ENCODE measurements at regions not wholly inside any gene's neighbourhood (a gene's known extent, or its start where the extent isn't known, plus 50 kb on each side); places are given as distances from the start of the nearest gene placed in this dataset.

- no peak overlapping the region for H2BK12ac ChIP-seq (ENCODE audit: low read depth, low read length)
- H3K23me2 ChIP-seq (ENCODE audit: low read depth, low read length) = no peaks in the 10 kb centered on the region
- H3K4ac ChIP-seq (replicated peaks; ENCODE audit: insufficient read length, low read depth, low read length) = no peak overlapping the region
- H3K79me1 ChIP-seq (ENCODE audit: low read depth, low read length) = no peaks in the 10 kb centered on the region
- H3K4me3 ChIP-seq (ENCODE audit: extremely low read depth in 1 of 4, insufficient read depth in 2 of 4, low read depth in 3 of 4, low read length in 4 of 4) = no peak overlapping the region
- H3K4me1 ChIP-seq (replicated peaks in 1 of 4; ENCODE audit: control insufficient read depth in 3 of 4, insufficient read depth in 4 of 4, low read length in 3 of 4) = no peaks in the 10 kb centered on the region
- ChIA-PET CTCF (ENCODE audit: partially characterized antibody) (no interaction called here), POLR2A (ENCODE audit: partially characterized antibody) (no interaction called here)
- H2BK5ac ChIP-seq (ENCODE audit: low read depth, low read length) = no peak overlapping the region
- no peak overlapping the region for H2AK5ac ChIP-seq (ENCODE audit: low read depth, low read length)
- H3K9ac ChIP-seq (replicated peaks in 1 of 4; ENCODE audit: extremely low read depth in 1 of 4, low read depth in 3 of 4, low read length in 3 of 4) = no peak overlapping the region
- no peak overlapping the region for H3K14ac ChIP-seq (ENCODE audit: insufficient read length)
- no peaks in the 10 kb centered on the region for H3K9me3 ChIP-seq (ENCODE audit: insufficient read depth in 2 of 2, low read depth in 1 of 2, low read length in 1 of 2)
- no peak overlapping the region for H3K56ac ChIP-seq (replicated peaks; ENCODE audit: insufficient read length, low read depth, low read length)
- no peaks in the 10 kb centered on the region for H3K36me3 ChIP-seq (ENCODE audit: control insufficient read depth in 2 of 4, insufficient read depth in 4 of 4, low read length in 3 of 4)
- H3K23ac ChIP-seq (ENCODE audit: insufficient read length) = no peak overlapping the region
- no peak overlapping the region for H4K91ac ChIP-seq (replicated peaks; ENCODE audit: insufficient read length, low read length)
- H3K27ac ChIP-seq (ENCODE audit: low read depth, low read length) = no peak overlapping the region
- DNase-seq (ENCODE audit: low read depth in 1 of 2, low spot score in 2 of 2) (no peak), FAIRE-seq (no peak)
- no peaks in the 10 kb centered on the region for H3K27me3 ChIP-seq (replicated peaks in 1 of 4; ENCODE audit: control insufficient read depth in 3 of 4, extremely low read depth in 1 of 4, insufficient read depth in 3 of 4, low read length in 3 of 4)
- no peak overlapping the region for H2BK120ac ChIP-seq (replicated peaks; ENCODE audit: low read depth, low read length)
- 94% methylated on average over 2 of the region's 2 CpGs; no CpG with 5 or more reads in 1 of the 2 experiments for WGBS, 2 experiments (ENCODE audit: extremely low coverage in 1 of 2, insufficient coverage in 1 of 2, insufficient read length in 1 of 2, insufficient replicate concordance in 2 of 2, low coverage in 1 of 2, low lambda C conversion rate in 2 of 2, missing lambda C conversion rate in 1 of 2)
- H2BK20ac ChIP-seq (ENCODE audit: low read length) = no peak overlapping the region
- H4K5ac ChIP-seq (ENCODE audit: insufficient read length, low read depth, low read length) = no peak overlapping the region
- no peak overlapping the region for H3K4me2 ChIP-seq (ENCODE audit: insufficient read depth in 1 of 2, low read depth in 2 of 2, low read length in 2 of 2)
- no peak overlapping the region for H4K8ac ChIP-seq (ENCODE audit: extremely low read depth, insufficient read depth, low read length)
- H3K79me2 ChIP-seq (ENCODE audit: control insufficient read depth in 1 of 2, insufficient read depth in 2 of 2, low read length in 2 of 2) = no peaks in the 10 kb centered on the region
- H2BK15ac ChIP-seq (ENCODE audit: low read length) = no peak overlapping the region
- H2AFZ ChIP-seq (ENCODE audit: low read length) = no peak overlapping the region
- no peaks in the 10 kb centered on the region for H4K20me1 ChIP-seq (replicated peaks in 1 of 2; ENCODE audit: control insufficient read depth in 1 of 2, insufficient read depth in 2 of 2, low read length in 2 of 2)
- no peak overlapping the region for H3K18ac ChIP-seq (ENCODE audit: extremely low read depth, low read length)
- TF ChIP-seq SUZ12 (IDR thresholded peaks at IDR 0.05; ENCODE audit: low read length) (no peak), CTCF (IDR thresholded peaks at IDR 0.05; ENCODE audit: control extremely low read depth in 1 of 3, insufficient read depth in 1 of 3, low read depth in 1 of 3, low read length in 3 of 3) (no peak), NRF1 (IDR thresholded peaks at IDR 0.05; ENCODE audit: low read depth, low read length) (no peak), PHF8 (conservative IDR thresholded peaks at IDR 0.05; ENCODE audit: low read depth, low read length) (no peak), YY1 (IDR thresholded peaks at IDR 0.05; ENCODE audit: low read depth, low read length) (no peak), MAFK (IDR thresholded peaks at IDR 0.05; ENCODE audit: low read depth, low read length) (no peak), HDAC2 (IDR thresholded peaks at IDR 0.05; ENCODE audit: borderline replicate concordance in 1 of 2, low read depth in 2 of 2, low read length in 2 of 2) (no peak), FOSL1 (IDR thresholded peaks at IDR 0.05; ENCODE audit: insufficient read depth, low read depth, low read length) (no peak), MAX (IDR thresholded peaks at IDR 0.05) (no peak), NANOG (IDR thresholded peaks at IDR 0.05; ENCODE audit: insufficient read depth, low read depth, low read length, poor library complexity, severe bottlenecking) (no peak), TAF7 (optimal IDR thresholded peaks at IDR 0.05; ENCODE audit: borderline replicate concordance, low read depth, low read length) (no peak), CHD2 (IDR thresholded peaks at IDR 0.05; ENCODE audit: low read length) (no peak)
Observed at GRCh38 chr1:166590161-166590560, 249.1 kb upstream of the POGK start.

Data from H1 (cell line).